ENCODE measurements at regions not wholly inside any gene's neighbourhood (a gene's known extent, or its start where the extent isn't known, plus 50 kb on each side); places are given as distances from the start of the nearest gene placed in this dataset.
"Not testable (repeated sequence)": the region's sequence is repeated elsewhere in the genome, so short reads cannot be mapped to it uniquely, and the experiment has no call there.

DNA sequence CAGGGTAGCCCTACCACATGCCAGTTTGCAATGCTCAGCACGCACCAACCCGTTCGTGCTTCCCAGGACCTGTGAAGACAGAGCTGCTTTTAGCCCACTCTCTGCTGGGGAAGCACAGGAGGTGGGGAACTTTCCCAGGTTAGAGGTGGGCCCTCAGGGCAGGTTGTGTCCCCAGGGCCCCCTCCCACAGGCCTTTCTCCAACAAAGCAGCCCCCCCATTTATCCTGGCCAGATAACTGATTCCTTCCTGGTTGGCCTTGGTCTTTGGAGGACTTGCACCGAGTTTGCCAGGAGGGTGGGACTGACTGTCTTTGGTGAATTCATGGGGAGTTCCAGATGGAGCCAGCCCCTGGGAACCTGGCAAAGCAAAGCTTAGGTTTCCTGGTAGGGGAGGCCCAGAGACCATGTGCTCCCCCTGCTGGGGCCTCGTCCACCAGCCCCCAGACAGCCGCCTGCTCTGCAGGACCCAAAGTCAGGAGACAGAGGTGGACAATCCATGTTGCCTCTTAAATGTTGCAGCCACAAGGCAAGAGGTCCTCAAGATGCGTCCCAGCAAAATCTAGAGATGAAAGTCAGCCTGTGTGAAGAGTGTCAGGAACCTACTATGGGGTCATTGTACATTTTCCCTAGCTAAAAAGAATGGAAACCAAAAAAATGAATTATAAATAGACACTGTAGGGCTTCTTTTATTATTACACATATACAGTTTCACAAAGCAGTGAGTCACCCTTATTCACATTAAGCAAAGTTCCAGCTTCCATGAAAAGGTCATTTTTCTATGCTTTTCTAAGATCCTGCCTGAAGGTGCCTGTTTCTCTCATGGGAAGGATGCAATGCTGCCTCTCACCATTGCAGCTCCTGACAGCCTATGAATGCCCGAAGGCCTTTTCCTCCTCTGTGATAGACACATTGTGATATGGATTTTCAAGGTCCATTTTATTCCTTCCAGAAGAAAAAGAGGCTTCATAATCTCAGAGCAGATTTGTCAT lies 497.8 kb downstream of the PREX1 start:
- no peak for DNase-seq (ENCODE audit: low spot score)

DNA sequence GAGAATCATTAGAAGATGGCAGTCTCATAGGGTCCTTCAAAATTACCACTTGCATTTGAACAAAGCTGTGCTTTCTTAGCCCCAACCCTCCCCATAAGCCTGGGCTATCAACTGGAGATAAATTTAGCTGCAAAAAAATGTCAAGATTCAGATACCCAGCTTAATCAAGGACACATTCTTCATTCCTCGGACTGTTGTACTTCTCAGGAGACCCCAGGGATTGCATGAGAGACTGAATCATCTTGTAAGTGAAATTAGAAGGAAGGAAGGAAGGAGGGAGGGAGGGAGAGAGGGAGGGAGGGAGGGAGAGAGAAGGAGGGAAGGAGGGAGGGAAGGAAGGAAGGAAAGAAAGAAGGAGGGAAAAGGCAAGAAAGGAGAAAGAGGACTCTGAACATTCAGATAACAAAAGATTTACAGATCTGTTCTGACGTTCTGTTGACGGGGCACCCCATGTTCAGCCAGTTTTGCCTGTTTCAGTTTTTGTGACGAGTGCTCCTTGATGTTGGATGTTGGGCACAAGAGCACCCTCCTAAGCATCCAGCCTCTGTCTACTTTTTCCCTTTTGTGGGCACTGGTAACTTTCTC lies 498.7 kb downstream of the PREX1 start:
- no peak for DNase-seq (ENCODE audit: low spot score)

DNA sequence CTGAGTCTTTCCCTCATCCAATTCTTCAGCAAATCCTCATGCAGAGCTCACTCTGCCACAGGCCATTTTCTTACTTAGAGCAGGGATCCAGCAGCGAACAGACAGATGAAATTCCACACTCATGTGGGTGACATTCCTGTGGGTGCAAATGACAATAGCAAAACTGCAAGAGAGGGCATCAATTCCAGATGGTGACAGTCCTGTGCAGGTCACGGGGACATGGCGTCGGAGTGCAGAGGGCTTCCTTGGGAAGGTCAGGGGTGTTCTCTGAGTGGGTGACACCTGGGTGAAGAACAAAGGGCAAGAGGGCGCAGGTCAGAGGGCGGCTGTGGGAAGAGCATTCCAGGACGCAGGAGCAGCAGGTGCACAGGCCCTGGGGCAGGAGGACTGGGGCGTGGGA lies 500.0 kb downstream of the PREX1 start:
- not testable (repeated sequence) for DNase-seq (ENCODE audit: low spot score)

DNA sequence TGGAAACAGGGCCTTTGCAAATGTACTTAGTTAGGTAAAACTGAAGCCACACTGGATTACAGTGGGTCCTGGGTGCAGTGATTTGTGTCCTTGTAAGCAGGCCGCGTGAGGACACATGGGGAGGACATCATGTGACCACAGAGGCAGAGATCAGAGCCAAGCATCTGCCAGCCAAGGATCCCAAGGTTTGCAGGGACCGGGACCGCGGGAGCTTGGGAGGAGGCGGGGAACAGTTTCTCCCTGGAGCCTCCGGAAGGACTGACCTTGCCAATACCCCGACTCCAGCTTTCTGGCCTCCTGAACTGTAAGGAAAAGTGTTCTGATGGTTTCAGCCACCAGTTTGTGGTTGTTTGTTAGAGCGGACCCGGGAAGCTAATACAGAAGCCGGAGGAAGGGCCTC lies 500.9 kb downstream of the PREX1 start:
- no peak for DNase-seq (ENCODE audit: low spot score)

DNA sequence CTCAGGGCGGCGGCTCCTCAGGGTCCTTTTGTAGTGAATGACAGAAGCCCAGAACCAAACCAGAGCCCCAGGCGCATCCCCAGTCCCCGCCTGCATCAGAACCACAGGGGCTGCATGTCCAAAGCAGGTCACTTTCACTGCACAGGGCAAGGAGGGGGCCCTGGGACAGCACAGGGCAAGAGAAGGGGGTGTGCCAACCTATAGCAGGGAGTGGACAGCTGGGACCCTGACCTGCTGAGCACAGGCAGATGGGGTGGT lies 501.4 kb downstream of the PREX1 start:
- no peak for DNase-seq (ENCODE audit: low spot score)

DNA sequence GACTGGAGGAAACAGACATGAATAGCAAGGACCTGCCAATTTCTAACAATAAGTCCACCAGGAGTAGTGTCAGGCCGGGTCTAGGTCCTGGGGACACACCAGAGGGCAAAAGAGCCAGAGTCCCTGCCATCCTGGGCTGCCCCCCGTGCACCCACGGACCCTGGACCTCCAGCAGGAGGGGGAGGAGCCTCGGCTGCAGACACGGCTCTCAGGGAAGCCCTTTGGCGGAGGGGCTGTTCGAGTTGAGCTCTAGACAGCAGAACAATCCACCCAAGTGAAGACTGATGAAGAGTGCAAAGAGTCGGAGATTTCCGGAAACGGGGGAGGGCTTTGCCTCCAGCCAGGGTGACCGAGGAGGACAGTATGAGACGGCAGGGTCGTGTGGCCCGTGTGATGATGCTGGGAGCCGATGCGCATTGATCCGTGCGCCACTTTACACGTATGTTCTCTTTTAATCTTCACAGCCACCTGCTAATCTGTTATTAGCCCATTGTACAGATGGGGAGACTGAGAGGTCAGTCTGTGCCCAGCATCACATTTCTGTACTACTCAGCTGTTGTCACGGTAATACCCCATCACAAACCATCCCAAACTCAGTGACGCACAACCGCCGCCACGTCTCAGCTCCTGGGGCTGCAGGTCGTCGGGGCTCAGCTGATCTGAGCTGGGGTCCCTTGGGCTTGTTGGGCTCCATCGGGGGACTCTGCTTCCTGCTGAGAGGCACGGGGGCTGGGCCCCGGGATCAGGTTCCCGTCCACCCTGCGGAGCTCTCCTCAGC lies 502.0 kb downstream of the PREX1 start:
- no peak for DNase-seq (ENCODE audit: low spot score)

DNA sequence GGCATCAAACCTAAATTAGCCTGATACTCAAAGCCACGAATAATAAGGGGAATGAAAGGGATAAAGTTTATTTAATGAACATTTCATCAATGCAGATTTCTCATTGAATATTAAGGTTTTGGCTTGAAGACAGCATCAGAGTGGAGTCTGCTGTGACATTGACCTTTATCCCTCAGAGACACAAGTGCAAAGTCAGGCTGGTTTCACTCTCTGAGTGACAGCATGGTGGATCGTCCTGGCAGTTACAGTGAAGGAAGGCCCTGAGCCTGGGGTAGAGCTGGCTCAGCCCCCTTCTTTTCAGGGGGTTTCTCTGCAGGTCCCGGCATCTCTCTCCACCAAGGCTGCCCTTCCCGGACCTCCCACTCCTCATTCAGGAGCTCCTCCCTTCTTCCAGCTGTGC lies 503.1 kb downstream of the PREX1 start:
- DNase-seq (ENCODE audit: low spot score), result no peak

DNA sequence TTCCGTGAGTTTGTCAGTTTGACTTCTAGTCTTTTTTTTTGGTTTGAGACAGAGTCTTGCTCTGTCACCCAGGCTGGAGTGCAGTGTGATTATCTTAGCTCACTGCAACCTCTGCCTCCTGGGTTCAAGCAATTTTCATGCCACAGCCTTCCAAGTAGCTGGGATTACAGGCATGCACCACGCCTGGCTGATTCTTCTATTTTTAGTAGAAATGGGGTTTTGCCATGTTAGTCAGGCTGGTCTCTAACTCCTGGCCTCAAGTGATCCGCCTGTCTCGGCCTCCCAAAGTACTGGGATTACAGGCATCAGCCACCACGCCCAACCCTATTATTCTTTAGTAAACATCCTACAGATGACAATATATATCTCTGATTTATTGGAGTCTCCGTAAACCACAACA lies 506.5 kb downstream of the PREX1 start:
- no peak for DNase-seq (ENCODE audit: low spot score)

DNA sequence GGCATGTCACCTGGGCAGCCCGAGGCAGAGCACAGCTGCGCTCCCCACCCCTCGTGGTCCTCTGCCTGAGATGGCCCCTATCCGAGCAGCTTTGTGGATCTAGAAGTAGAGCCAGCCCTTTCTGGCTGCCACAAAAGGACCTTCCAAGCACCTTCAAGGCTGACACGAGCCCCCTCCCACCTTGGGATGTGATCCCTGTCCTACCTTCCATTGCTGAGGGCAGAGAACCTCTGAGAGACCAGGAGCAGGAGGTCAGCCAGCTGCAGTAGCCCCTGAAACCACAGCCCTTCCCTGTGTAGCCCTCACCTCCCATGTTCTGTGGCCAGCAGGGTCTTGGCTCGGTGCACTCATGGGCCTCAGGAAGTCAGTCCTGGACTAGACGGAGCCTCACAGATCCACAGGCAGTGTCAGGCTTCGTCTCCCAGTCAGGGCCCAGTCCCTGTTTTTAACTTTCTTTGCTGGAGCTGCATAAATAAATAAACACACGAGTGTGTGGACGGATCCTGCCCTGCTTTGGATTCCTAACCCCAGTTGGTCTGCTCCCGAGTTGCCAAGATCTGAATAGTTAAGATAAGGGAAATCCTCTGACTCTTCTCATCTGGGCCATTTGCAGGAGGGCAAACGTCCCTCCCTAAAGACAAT lies 507.7 kb downstream of the PREX1 start:
- DNase-seq (ENCODE audit: low spot score), result no peak

DNA sequence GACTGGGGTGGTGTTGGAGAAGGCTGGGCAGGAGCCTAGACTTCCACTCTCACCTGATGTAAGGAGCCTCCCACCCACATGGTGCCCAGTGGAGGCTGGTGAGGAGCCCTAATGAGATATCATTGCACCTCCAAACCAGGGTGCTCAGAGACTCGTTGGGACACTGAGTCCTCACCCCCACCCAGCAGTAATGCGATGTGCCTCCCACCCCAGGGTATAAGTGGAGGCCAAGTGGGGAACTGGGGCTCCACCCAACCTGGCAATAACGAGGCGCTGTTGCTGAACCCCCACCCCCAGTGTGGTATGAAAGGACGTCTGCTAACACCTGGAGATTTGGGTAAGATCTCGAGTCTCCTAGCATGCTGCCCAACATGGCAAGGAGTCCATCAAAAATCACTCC lies 510.2 kb downstream of the PREX1 start:
- no peak for DNase-seq (ENCODE audit: low spot score)

DNA sequence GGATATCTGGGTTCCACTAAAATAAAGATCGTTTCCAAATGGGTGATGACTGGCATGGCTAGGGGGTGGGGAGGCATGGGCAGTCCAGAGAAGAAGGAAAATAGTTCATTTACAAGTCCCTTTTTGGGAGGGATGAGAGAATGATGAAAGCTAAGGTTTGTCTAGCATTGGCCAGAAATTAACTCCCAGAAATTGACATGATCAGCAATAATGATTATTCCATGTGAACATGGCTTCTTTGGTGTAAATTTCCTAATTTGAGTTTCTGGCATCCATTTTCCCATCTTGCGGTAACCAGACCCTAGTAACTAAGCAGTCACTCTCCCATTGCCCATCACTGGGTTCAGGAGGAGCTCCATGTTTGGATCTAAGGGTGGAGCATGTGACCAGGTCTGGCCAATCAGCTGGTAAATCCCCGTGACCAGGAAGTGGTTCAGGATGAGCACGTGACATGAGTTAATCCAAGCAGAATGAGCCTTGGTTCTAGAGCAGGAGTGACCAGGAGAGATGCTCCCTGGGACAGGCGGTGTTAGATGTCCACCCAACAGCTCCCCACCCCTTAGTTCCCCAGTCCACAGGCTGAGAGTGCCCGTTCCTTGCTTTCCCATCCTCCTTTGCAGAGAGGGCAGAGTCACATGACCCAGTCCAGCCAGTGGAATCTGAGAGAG lies 512.7 kb downstream of the PREX1 start:
- DNase-seq (ENCODE audit: low spot score), result no peak

DNA sequence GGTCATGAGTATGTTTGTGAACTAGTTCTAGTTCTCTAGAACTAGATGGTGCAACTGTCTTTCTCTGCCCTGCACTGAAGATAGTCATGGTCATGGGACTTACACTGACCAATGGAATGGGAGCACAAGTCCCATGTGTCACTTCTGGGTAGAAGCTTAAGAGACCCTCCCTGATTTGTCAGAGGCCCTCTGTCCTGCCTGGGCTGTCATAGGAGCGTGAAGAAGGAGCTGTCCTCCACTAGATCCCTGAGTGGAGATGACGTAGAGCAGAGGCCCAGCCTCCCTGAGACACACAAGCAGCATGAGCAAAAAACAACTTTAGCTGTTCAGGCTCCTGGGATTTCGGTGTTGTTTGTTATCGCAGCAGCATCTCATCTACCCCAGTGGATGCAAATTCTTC lies 514.5 kb downstream of the PREX1 start:
- DNase-seq (ENCODE audit: low spot score), result no peak

DNA sequence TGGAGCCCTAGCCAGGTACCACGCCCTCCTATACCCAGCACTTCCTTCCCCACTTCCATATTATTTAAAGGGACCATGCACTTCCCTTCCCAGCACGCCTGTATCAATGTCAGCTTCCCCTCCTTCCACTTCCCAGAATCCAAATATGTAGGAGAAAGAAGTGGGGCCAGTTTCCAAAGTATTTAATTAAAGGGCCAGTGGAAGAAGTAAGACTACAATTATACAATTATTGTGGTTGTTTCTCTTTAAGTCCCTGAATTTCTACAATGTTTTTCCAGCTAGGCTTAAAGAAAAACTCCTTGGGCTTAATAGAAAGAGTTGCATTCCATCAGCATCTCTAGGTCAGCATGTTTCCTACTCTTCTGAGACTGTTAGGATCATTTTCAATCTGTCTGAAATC lies 515.8 kb downstream of the PREX1 start:
- no peak for DNase-seq (ENCODE audit: low spot score)

DNA sequence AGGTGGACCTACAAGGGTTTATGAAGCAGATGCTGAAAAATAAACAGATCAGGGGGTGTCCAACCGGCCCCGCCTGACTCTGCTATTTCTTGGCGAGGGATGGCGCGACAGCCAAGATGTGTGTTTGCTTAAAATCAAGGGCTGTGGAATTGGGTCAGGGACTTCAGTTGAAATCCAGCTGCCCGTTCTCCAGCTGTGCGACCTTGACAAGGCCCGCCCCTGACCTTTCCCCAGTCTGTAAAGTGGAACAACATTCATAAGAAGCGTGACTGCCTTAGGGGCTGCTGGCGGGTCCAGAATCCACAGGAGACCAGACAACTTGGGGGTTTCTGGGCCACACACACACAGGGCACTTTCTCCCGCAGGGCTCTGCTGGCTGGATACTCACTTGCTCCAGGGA lies 517.5 kb downstream of the PREX1 start:
- no peak for DNase-seq (ENCODE audit: low spot score)

DNA sequence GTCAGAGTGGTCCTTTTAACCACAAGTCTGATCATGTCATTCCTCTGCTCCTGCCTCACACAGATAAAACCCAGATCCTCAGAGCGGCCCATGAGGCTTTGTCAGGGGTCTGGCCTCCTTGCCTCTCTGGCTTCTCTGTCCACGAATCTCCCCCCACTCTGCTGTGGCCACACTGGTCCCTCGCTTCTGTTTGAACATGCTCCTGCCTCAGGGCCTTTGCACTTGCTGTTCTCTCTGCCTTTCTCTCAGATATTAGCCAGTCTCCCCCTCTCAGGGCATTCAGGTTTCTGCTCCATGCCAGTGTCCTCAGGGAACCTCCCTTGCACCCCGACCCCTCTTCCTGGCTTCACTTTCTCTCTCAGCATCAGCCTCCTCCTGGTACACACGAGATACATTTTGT lies 518.5 kb downstream of the PREX1 start:
- no peak for DNase-seq (ENCODE audit: low spot score)

DNA sequence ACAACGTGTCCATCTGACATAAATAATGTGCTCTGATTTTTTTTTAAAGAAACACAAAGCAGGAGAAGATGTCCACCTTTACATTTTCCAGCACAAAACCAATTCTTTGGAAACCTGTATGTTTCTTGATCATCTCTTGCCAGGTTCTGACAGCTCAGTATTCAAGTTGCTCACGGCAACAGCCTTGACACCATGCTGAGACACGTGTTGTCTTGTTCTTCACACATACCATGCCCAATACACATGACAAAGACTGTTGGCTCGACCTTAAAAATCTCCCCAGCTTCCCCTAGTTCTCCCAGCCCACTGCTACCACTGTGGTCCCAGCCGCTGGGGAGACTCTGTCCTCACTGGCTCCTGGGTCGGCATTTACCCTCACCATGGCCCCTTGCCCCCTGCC lies 518.9 kb downstream of the PREX1 start:
- no peak for DNase-seq (ENCODE audit: low spot score)

DNA sequence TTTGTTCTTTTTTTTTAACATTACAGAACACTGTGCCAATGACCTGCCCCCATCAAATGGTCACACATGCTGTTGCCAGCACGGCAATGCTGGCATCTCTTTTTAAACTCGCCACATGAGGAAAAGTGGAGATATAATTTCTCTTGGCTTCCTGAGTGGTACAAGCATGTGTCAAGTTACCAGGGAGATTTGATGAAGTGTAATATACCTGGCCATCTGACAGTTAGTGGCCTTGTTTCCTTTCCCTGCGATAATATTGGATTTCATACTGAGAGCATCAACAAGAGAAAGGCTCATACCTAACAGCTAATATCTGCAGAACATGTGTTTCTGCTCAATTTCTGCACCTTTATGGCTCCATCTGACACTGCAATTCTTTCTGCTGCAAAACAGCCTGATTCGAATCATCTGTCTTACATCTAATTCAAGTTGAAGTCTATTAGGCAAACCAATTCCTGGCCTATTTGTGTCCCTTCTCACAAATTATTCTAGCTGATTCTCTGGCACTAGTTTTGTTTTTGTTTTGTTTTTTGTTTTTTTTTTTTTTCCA lies 519.5 kb downstream of the PREX1 start:
- DNase-seq (ENCODE audit: low spot score), result no peak

DNA sequence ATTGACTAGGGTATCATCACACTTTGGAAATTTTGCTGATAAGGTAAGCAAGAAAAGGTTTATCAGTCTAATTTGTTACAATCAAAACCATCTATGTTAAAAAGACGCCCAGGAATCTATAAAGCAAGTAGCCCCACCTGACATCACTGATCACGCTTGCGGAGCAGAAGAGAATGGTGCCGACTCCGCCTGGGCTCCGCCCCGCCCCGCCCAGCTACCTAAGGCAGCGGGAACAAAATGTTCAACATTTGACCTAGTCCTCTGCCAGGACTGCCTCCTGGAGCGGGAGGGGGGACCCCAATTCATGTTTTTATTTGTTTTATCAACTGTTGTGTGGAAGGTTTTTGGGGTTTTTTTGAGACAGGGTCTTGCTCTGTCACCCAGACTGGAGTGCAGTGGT lies 520.5 kb downstream of the PREX1 start:
- no peak for DNase-seq (ENCODE audit: low spot score)

DNA sequence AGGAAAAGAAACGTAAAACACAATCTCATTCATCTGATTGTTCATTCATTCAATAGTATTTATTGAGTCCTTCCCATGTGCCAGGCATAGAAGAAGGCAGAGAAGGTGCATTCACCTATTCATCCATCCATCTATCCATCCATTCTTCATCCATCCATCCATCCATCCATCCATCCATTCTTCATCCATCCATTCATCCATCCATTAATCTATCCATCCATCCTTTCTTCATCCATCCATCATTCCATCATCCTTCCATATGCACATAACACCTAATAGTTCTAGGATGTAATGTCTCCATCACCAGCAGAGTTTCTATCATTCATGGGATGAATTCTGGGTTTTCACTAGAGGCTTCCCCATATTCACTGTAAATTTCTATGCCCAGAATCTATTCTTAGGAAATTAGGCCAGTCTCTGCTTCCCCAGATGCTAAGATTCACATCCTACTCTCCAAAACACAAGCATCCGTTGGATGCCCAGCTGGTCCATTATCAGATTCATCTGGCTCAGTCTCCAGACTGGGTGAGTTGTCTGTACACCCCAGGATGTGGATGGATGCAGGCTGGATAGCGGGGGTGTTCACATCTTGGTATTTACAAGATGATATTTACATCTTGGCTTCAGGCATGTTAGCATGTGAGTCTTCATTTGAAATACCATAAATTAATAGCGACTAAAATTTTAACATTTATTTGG lies 517.7 kb upstream of the SULF2 start:
- DNase-seq (ENCODE audit: low spot score), result no peak

DNA sequence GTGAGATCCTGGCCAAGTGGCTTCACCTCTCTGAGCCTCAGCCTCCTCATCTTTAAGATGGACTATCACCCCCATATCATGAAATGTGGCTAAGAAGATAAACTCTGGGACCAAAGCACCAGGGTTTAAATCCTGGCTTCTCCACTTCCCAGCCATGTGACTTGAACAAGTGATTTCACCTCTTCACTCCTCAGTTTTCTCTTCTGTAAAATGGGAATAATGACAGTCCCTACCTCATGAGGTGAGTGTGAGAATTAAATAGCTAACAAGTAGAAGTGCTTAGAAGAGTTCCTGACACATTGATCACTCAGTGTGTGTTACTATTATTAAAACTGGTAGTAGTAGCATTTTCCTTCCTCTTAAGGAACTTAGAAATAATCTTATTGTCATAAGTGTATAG lies 516.9 kb upstream of the SULF2 start:
- DNase-seq (ENCODE audit: low spot score), result no peak

DNA sequence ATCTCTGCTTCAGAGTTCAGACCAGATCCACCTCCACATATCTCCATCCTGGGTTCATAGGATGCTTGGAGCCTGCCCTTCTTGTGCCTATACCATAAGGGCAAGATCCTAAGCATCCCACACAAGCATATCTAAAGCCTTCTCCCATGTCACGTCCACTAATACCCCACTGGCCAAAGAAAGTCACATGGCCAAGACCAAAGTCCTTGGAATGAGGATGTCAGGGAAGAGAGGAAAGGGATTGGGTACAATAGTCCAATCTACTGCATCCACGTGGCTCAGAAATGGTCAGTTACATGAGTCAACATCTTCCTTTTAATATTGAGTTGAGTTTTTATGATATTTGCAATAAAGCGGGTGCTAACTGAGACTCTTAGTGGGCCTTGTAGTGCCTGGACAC lies 515.9 kb upstream of the SULF2 start:
- DNase-seq (ENCODE audit: low spot score), result no peak
